ENCODE measurements at regions not wholly inside any gene's neighbourhood (a gene's known extent, or its start where the extent isn't known, plus 50 kb on each side); places are given as distances from the start of the nearest gene placed in this dataset.

- no peak for DNase-seq
These were observed 301.3 kb upstream of the SMARCA2 start for GRCh38 chr9:1713841-1714240.

DNA sequence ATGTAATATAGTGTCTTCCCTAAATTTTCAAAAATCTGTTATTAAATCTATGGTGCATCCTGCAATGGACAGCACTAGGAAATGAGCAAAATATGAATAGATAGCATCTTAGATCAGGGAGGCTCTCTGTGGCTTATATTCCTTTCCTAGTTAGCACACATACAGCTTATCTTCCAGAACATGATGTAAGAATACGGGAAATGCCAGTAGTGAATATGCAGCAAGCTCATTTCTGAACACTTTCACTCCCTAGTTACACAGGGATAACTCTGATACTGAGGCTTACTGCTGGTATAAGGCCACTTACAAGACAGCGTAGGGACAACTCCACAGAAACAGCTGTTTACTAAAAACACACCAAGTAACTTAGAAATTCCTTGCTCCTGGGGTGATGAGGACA is 297.3 kb upstream of the SMARCA2 start:
- no peak for DNase-seq

GRCh38 chr9:1718836-1719235 is 296.3 kb upstream of the SMARCA2 start:
- DNase-seq: no peak

GRCh38 chr9:1721196-1721595 is 294.0 kb upstream of the SMARCA2 start:
- no peak for DNase-seq

GRCh38 chr9:1722404-1722803 is 292.7 kb upstream of the SMARCA2 start:
- no peak for DNase-seq

- no peak for DNase-seq
These were observed 291.6 kb upstream of the SMARCA2 start for GRCh38 chr9:1723522-1724015.

- no peak for DNase-seq
These were observed 288.0 kb upstream of the SMARCA2 start for GRCh38 chr9:1726993-1727759.

DNA sequence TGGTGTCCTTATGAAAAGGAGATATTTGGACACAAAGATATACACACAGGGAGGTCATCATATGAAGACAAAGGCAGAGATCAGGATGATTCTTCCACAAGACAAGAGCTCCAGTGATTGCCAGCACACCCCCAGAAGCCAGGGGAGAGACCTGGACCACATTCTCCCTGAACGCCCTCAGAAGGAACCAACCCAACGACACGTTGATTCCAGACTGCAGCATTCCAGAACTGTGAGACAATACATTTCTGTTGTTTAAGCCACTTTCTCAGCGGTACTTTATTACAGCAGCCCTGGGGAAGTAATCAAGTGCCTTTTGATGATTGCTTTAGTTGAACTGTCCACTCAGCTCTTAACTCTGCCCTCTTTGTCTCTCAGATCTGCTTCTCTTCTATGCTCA is 285.5 kb upstream of the SMARCA2 start:
- no peak for DNase-seq

DNA sequence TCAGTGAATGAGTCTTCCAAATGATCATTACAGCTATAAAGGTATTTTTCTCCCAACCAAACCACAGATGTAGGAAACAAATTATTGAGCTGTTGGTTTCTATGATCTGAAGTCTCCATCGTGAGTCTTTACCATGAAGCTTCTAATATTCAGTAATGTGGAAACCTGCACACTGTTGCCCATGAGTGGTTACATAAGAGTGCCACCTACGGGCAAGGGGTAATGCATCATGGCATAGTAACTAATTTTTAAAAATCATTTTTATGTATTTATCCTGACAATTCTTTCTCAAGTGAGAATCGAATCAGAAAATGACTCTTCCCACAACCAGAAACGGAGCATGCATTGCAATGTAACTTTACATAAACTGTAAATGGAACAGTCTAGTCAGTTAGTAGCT is 282.5 kb upstream of the SMARCA2 start:
- DNase-seq: no peak

DNA sequence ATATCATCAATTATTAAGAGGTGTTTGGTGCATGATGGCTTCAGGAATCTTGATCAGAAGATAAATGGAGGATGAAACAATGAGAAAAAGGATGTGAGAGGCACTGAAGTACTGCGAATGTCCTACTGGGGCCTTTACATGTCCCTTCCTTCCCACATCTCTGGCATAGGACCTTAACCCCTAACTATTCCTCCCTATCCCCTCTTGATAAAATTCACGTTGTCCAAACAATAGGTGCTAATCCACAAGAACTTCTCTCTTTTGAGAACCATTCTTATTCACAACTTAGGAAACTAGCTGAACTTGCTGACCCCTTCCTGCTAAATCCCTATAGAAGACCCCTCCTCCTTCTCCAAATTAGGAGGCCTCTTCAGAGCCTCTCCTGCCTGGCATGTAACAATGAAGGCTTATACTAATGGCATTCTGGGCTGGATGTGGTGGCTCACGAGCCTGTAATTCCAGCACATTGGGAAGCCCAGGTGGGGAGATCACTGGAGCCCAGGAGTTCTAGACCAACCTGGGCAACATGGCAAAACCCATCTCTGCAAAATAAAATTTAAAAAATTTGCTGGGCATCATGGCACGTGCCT is 276.5 kb upstream of the SMARCA2 start:
- DNase-seq: no peak

DNA sequence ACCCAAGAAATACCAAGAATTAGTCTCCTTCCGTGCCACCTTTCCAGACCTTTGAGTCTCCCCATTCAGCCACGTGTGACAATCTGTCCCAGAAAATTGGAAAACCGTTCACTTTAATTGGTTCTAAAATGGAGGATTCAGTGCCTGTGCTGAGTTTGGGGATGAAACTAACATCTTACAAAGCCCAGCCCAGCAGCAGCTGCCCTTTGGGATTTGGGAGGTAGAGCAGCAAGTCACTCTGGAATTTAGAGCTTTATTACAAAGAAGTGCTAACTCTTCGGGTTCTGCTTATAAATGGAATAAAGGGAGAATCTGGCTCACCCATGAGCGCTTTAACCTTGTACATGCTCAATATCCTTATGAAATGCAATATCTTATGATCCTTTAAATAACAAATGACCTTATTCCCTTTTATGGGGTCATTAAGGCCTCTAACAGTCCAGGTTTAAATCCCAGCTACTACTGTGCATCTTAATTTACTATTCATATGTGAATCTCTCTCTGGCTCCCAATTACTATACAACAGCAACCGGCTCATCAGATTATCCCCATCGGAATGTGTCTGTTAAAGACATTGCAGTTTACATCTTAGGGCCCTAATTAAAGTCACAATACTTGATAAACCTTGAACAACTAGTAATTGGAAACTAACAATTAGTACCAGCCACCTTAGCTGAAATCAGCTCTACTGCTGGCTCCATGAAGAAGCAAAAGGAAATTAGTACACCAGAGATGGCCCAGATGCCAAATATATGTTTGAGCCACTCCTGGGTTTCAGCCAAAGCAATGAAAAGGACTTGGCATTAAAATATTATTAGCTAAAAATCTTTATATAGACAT is 271.8 kb upstream of the SMARCA2 start:
- no peak for DNase-seq

GRCh38 chr9:1745980-1746379 is 269.2 kb upstream of the SMARCA2 start:
- DNase-seq: no peak

GRCh38 chr9:1747417-1747967 is 267.7 kb upstream of the SMARCA2 start:
- no peak for DNase-seq

DNA sequence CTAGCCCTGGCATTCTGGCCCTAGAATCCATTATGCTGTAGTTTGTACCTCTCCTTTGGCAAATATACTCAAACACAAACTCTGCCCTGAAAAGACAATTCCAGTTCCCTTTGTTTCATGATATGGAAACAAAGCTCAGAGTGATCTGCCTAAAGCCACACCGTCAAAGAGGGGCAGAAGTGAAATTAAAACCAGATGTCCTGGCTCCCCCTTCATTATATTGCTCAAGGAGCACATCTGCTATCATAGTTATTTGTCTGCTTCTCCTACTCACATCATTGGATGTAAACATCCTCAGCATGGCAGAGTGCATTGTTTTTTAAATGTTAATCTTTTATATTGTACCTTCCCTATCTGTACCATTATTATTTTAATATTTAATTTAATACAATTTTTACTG is 266.7 kb upstream of the SMARCA2 start:
- DNase-seq: no peak

GRCh38 chr9:1757186-1757585 is 258.0 kb upstream of the SMARCA2 start:
- no peak for DNase-seq

GRCh38 chr9:1759009-1759408 is 256.1 kb upstream of the SMARCA2 start:
- DNase-seq: no peak

DNA sequence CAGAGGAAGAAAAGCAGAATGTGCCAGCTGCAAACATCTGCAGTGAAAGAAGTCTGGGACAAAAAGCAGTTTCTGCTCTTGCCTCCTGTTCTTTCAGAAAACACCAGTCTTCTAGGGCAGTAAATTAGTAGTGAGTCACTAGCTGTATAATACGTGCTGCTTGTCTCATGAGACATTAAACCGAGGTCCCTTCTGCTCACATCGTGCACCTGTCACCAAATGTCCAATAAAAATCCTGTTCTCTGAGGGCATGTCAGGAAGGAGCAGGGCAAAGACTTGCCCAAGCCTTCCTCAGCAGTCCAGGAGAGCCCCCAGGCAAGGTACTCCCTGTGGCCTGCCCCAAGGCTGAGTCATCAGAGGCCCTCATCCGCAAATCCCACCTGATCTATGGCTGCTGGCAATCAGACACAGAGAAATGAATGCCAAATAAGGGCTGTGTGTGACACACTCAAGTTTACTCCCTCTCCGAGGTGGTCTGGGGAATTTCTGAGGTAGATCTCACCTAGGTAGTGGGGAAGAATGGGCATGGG is 255.3 kb upstream of the SMARCA2 start:
- no peak for DNase-seq

- DNase-seq: no peak
These were observed 253.3 kb upstream of the SMARCA2 start for GRCh38 chr9:1761807-1762206.

DNA sequence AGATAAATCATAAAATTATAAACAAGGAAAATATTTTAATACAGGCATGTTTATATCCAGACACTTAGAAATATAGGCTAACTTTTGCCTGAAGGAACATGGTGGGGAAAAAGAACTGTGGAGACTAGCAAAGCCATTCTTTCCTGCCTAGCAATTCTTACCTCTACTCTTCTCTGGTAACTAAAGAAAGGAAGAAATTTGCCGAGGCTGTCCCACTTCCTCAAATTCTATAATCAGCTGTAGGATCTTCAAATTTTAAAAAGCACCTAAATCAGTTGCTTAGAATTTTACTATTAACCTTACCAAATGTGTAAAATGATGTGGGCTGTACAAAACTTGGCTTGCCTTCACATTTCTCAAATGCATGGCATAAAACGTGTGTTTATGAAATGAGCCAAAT is 249.1 kb upstream of the SMARCA2 start:
- no peak for DNase-seq

DNA sequence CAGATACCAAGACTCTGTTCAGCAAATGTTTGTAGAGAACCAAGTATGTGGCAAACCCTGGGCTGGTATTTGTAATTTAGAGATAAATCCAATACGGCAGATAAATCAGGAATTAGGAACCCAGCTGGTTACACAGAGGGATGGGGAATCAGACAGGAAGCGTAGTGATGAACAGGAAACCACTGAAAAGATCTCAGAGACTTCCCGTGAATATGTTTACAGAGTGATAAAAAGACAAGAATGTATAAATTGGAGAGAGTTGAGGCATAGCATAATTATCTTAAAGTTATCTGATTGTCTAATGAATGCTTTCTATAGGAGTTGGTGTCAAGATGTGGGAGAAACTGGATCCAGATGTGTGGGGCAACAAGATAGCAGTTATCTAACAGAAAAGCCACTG is 246.6 kb upstream of the SMARCA2 start:
- no peak for DNase-seq

- no peak for DNase-seq
These were observed 243.9 kb upstream of the SMARCA2 start for GRCh38 chr9:1771094-1771789.

- no peak for DNase-seq
These were observed 239.9 kb upstream of the SMARCA2 start for GRCh38 chr9:1775230-1775629.

- DNase-seq: no peak
These were observed 238.5 kb upstream of the SMARCA2 start for GRCh38 chr9:1776668-1777067.
